HG02885 (cell line): ENCODE measurements at regions not wholly inside any gene's neighbourhood (a gene's known extent, or its start where the extent isn't known, plus 50 kb on each side); places are given as distances from the start of the nearest gene placed in this dataset.
A peak's percentile ranks its signal among the peaks of the same experiment; 100 is the strongest.
"Not testable (repeated sequence)": the region's sequence is repeated elsewhere in the genome, so short reads cannot be mapped to it uniquely, and the experiment has no call there.

Experiments
- ATAC-seq: cut with Tn5 transposase; IDR thresholded peaks from one replicate; pipeline ENCODE4 v1.9.1; 2021; ENCODE audit warnings: mild to moderate bottlenecking; ENCODE audit not compliant: unreplicated experiment, poor library complexity

GRCh38 chr2:122352151-122352550 is 596.7 kb downstream of the TSN start:
- ATAC-seq = not testable (repeated sequence)

DNA sequence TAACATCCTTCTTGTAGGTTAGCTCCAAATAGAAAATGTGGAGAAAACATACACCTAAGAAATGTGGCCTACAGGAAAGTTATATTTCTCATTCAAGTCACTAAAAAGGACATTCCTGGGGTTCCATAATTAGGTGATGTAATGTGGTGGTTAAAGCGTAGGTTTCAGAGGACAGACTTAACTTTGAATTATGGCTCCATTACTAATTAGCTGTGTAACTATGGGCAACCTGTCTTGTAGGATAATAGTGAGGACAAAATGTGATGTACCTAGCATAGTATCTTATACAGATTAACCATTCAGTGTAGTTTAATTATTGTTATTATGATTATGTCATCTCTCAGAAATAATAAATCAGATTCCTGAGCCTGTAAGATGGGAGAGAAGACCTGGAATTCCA is 602.5 kb downstream of the TSN start:
- no peak for ATAC-seq

DNA sequence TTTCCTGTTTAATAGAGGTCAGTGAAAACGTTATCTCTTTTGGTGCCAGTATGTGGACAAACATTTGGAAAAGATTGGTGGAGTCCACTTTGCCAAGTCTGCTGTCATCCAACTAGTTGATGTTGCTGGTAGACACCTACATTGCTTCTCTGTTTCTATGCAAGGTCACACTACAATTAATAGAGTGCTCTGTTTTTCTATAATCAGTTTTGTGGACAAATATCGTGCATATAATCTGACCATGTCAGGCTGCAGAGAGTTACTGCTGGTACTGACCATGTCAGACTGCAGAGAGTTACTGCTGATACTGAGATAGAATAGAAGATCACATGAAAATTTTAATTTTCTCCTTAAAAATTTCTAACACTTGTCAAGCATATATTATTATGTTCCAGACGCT is 603.3 kb downstream of the TSN start:
- no peak for ATAC-seq

- ATAC-seq = no peak
Observed at GRCh38 chr2:122363885-122364284, 608.4 kb downstream of the TSN start.

DNA sequence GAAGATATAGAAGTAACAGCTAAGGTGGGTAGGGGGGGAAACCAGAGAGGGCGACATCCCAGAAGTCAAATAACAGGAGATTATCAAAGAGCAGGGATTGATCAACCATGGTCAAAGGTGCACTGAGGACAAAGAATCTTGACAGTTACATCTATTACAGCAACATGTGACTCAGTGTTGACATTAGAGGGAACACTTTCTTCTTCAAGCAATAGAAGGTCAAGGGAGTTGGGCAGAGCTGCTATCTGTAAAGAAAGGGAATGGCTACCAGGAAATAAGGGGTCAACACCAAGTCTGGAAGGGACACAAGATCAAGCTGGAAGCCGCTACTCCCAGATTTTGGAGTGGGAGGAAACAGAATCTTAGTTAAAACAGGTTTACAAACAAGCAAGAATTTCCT is 611.0 kb downstream of the TSN start:
- no peak for ATAC-seq

DNA sequence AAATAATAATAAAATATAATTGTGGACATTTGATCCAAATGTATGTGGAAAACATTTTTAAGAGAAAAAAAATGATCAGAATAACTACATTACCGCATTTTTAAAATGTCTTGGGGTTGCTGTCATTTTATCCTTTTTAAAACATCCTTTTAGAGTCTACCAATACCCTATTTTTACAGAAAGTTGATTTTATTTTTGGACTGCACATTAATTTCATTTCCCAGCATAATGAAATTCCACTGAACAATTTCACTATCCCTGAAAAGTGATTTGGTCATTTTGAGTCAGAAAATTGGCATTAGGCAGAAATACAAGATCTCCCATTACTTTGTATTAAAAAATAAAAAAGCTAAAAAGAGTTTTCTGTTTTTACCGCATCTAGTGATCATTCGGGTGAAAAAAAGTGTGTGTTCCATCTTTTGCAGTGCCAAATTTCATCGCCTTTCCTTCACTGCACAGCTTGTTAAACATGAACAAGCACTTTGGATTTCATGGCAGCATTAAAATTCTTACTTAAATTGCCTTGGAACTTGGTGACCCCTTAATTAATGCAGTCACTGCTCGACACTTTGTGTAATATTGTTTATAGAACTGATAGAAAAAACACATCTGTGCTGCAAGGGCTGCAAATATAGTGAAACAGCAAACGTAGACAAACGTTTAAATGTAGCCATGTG is 611.7 kb downstream of the TSN start:
- no peak for ATAC-seq

DNA sequence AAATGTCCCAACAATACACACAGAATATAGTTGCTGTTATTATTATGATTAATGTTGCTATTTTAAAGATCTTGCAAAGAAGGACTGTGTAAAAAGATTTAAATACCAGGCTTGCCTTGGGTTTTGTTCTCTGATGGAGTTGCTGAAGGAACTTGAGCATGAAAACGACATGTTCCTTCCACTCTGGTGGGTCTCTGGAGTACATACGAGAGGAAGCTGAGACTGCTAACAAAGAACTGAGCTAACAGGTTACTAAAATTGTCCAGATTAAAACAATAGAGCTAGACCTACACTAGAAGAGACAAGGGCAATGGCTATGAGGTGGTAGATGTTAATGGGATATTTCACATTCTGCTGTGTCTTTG is 612.2 kb downstream of the TSN start:
- no peak for ATAC-seq

DNA sequence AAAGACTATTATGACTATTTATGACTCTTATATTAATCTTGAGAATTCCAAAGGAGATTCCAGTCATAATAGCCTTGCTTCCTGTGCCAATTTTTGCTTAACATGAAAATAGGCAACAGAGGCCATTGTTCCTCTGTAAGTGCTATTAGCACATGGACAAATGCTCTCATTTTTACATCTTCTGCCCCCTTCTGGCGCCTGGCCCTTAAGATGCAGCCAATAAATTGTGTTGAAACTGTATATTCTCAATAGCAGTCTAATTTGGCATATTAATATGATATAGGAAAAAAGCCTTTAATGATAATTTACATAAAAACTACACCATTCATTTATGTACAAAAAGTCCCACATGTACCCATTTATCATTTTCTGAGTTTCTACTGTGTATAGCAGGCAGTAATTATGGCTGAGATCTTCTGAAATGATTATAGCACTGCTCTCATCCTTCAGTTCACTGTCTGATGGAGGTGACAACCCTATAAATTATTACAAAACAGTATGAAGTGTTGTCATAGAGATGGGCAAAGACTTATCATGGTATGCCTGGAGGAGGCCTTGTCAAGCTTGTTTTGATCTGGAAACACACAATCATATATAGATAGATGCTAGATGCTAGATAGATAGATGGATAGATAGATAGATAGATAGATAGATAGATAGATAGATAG is 613.3 kb downstream of the TSN start:
- ATAC-seq = no peak

GRCh38 chr2:122378521-122378920 is 623.1 kb downstream of the TSN start:
- no peak for ATAC-seq

DNA sequence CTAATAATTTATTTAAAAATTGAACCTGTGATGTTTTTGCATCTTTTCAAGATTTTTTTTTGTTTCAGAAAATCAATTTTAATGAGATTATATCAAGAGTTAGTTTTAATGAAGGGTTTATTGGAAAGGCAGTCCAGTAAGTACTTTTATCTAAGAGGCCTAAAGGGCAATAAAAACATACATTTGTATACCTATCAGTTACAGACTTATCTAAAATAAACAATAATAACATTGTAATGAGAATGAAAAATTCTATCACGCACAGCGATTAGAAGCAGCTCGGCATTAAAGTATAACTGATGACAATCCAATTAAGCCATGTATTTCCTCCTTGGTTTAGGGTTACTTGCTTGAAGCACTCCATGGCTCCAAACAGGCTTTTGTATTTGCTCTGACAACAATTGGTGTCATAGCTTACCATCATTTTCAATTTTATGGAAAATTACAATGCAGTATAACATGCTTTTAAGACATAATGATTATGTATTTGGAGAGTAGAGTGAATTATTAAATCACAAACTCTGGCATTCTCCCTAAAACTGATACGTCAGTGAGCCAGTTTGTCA is 629.4 kb downstream of the TSN start:
- ATAC-seq = no peak

DNA sequence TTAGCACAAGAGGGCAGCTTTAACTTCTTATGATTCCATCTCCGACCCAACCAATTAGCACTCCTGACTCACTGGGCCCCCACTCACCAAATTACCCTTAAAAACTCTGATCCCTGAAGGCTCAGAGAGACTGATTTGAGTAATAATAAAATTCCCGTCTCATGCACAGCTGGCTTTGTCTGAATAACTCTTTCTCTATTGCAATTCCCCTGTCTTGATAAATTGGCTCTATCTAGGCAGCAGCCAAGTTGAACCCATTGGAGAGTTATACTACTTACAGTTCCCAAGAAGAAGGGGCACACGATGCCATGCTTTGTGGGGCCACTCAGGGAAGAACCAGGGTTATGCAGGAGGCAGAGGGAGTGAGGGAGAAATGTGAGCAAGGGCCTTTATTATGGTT is 632.8 kb downstream of the TSN start:
- no peak for ATAC-seq

DNA sequence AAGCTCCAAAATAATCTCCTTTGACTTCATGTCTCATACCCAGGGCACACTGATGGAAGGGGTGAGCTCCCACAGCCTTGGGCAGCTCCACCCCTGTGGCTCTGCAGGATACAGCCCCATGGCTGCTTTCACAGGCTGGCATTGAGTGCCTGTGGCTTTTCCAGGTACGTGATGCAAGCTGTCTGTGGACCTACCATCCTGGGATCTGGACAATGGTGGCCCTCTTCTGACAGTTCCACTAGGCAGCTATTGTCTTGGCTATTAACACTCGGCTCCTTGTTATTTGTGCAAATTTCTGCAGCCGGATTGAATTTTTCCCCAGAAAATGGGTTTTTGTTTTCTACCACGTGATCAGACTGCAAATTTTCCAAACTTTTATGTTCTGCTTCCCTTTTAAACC is 634.2 kb downstream of the TSN start:
- no peak for ATAC-seq

- ATAC-seq = peak; percentile 51
Observed at GRCh38 chr2:122390406-122390805, 635.0 kb downstream of the TSN start.

GRCh38 chr2:122391726-122392125 is 636.3 kb downstream of the TSN start:
- no peak for ATAC-seq

DNA sequence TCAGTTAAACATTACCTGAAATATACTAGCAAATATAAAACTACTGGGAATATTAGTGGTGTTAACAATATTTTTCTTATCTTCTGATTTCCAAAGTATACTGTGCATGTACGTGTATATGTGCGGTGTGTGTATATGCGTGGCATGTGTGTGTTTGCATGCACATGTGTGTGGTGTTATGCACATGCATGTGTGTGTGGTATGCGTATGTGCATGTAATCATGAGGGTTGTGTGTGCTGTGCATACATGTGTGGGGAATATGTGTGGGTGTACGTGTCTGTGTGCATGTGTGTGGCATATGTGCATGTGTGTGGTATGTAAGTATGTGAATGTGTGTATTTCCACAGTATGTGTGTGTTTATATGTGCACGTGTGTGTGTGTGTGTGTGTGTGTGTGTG is 640.2 kb downstream of the TSN start:
- no peak for ATAC-seq

GRCh38 chr2:122411231-122411630 is 655.8 kb downstream of the TSN start:
- no peak for ATAC-seq

DNA sequence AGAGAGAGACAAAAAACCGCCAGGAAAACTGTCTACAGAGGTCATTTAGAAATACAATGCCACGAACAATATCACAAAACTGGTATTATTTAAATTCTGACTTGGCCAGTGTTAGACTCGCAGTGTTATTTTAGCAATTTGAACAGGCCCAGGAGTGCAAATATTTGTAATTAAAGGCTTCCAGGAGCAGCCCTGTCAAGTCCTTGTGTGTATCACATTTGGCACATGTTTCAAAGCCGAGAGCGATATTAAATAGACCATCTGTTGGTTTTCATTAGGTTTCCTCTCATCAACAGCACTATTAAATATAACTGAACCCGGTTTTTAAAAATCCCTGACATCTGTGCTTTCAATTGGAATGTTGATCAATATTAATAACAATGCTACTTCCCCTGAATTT is 656.9 kb downstream of the TSN start:
- ATAC-seq = no peak

DNA sequence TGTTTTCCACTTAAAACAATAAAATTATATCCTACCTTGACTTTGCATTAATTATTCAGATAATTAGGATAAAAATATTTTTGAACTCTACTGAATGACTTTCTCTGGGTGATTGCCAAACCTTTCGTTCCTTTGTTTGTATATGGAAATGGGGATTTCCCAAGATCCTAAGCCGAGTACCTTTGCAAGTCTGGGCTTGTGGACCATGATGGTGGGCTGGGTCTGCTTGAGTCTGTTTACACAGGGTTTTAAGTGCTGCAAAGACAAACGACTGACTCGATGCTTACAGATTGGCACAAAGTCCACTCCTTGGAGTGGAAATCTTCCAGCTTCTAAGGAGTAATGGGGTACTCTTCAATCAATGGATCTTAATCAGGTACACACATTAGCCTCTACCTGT is 659.5 kb downstream of the TSN start:
- ATAC-seq = no peak

DNA sequence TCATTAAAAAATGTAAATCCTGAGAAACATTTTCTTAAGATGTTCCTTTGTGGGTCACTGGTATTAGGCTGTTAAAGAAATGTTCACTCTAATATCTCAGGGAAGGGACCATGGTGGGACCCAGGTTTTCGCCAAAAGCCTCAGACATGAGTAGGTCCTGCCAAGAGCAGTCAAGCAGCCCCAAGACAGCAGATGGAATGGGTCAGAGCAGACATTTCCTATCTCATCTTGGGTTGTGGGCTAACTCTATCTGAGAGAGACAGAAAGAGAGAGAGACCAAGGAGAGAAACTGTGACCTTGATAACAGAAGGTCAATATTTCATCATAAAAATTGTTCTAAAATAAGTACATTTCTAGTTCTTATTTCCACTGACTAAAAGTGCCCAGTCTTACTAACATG is 661.7 kb downstream of the TSN start:
- ATAC-seq = no peak

GRCh38 chr2:122421775-122422174 is 666.3 kb downstream of the TSN start:
- no peak for ATAC-seq

GRCh38 chr2:122422384-122422991 is 667.0 kb downstream of the TSN start:
- ATAC-seq = no peak

GRCh38 chr2:122423934-122424333 is 668.5 kb downstream of the TSN start:
- ATAC-seq = no peak
